ENCODE measurements at regions not wholly inside any gene's neighbourhood (a gene's known extent, or its start where the extent isn't known, plus 50 kb on each side); places are given as distances from the start of the nearest gene placed in this dataset.

DNA sequence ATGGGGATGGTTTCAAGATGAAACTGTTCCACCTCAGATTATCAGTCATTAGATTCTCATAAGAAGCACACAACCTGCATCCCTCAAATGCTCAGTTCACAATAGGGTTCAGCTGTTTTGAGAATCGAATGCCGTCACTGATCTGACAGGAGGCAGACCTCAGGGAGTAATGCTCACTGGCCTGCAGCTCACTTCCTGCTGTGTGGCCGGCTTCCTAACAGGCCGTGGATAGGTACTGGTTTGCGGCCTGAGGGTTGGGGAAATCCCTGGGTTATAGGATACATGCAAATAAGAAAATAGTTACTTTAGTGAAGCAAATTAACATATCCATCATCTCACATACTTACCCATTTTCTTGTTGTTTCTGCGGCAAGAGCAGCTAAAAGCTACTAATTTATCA is 160.4 kb downstream of the MAD2L1 start (continued):
- TF ChIP-seq ZNF26 (tag by site-specific recombination; IDR thresholded peaks at IDR 0.05) (no peak), ZNF174 (tag by site-specific recombination; IDR thresholded peaks at IDR 0.05) (no peak), KLF8 (tag by site-specific recombination; IDR thresholded peaks at IDR 0.05) (no peak)

DNA sequence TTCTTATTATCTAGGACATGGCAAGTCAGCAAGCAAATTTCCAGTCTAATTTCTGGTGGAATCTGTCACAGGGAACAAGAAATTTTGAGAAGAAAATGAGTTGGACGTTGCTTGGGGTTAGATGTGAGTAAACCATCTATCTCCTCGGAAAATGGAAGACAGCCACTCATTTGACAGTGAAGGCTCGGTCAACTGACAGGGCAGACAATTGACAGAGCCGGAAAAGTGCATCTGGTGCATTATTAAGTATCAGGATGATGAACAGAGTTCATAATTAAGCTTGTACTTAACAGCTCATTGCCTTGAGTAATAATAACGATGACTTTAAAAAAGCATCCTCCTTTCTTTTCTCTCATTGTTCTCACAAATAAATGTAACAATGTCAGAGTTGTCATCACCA is 168.4 kb downstream of the MAD2L1 start:
- no peaks in the 10 kb centered on the region for H3K4me1 ChIP-seq (ENCODE audit: control insufficient read depth, insufficient read depth, low read length)
- POLR2A ChIA-PET, result no interaction called here
- no peak overlapping the region for H3K4me3 ChIP-seq (ENCODE audit: low read depth, low read length)
- no peaks in the 10 kb centered on the region for H3K36me3 ChIP-seq (ENCODE audit: control insufficient read depth in 2 of 2, insufficient read depth in 1 of 2, low read length in 2 of 2)
- TF ChIP-seq PRDM1 (tag by site-specific recombination; IDR thresholded peaks at IDR 0.05) (no peak), ZNF248 (tag by site-specific recombination; IDR thresholded peaks at IDR 0.05) (no peak), ZNF791 (tag by site-specific recombination; IDR thresholded peaks at IDR 0.05) (no peak), YY2 (tag by site-specific recombination; IDR thresholded peaks at IDR 0.05) (no peak), ZNF830 (tag by site-specific recombination; IDR thresholded peaks at IDR 0.05; ENCODE audit: low read depth) (no peak), ZFHX2 (tag by site-specific recombination; conservative IDR thresholded peaks at IDR 0.05) (no peak), ZBTB17 (tag by site-specific recombination; IDR thresholded peaks at IDR 0.05) (no peak), ZNF658 (tag by site-specific recombination; IDR thresholded peaks at IDR 0.05) (no peak), ZNF114 (tag by site-specific recombination; IDR thresholded peaks at IDR 0.05) (no peak), ZNF133 (tag by site-specific recombination; IDR thresholded peaks at IDR 0.05) (no peak)
- TF ChIP-seq, protein P1, sequence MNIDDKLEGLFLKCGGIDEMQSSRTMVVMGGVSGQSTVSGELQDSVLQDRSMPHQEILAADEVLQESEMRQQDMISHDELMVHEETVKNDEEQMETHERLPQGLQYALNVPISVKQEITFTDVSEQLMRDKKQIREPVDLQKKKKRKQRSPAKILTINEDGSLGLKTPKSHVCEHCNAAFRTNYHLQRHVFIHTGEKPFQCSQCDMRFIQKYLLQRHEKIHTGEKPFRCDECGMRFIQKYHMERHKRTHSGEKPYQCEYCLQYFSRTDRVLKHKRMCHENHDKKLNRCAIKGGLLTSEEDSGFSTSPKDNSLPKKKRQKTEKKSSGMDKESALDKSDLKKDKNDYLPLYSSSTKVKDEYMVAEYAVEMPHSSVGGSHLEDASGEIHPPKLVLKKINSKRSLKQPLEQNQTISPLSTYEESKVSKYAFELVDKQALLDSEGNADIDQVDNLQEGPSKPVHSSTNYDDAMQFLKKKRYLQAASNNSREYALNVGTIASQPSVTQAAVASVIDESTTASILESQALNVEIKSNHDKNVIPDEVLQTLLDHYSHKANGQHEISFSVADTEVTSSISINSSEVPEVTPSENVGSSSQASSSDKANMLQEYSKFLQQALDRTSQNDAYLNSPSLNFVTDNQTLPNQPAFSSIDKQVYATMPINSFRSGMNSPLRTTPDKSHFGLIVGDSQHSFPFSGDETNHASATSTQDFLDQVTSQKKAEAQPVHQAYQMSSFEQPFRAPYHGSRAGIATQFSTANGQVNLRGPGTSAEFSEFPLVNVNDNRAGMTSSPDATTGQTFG (tag by site-specific recombination; IDR thresholded peaks at IDR 0.05; ENCODE audit: borderline replicate concordance), result no peak
- TF ChIP-seq, protein P2, sequence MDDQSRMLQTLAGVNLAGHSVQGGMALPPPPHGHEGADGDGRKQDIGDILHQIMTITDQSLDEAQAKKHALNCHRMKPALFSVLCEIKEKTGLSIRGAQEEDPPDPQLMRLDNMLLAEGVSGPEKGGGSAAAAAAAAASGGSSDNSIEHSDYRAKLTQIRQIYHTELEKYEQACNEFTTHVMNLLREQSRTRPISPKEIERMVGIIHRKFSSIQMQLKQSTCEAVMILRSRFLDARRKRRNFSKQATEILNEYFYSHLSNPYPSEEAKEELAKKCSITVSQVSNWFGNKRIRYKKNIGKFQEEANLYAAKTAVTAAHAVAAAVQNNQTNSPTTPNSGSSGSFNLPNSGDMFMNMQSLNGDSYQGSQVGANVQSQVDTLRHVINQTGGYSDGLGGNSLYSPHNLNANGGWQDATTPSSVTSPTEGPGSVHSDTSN (CRISPR knock-in tag; IDR thresholded peaks at IDR 0.05), result no peak
- H3K9me3 ChIP-seq (ENCODE audit: control insufficient read depth, insufficient read depth, low read depth, low read length), result no peaks in the 10 kb centered on the region
- CTCF ChIA-PET, result no interaction called here
- no peak overlapping the region for H3K27ac ChIP-seq (ENCODE audit: extremely low read depth, low read depth, low read length)

GRCh38 chr4:119897260-119897659 is 169.4 kb downstream of the MAD2L1 start:
- POLR2A ChIA-PET, result no interaction called here
- CTCF ChIA-PET, result no interaction called here
- TF ChIP-seq ZNF311 (tag by site-specific recombination; IDR thresholded peaks at IDR 0.05; ENCODE audit: borderline replicate concordance) (no peak), ZBTB20 (tag by site-specific recombination; IDR thresholded peaks at IDR 0.05) (no peak), BCL11A (tag by site-specific recombination; IDR thresholded peaks at IDR 0.05; ENCODE audit: low read depth) (no peak), ZNF518A (tag by site-specific recombination; conservative IDR thresholded peaks at IDR 0.05; ENCODE audit: low read depth) (no peak), ZNF202 (tag by site-specific recombination; IDR thresholded peaks at IDR 0.05; ENCODE audit: borderline replicate concordance) (no peak), GLIS2 (tag by site-specific recombination; IDR thresholded peaks at IDR 0.05) (no peak), IKZF3 (tag by site-specific recombination; IDR thresholded peaks at IDR 0.05) (no peak), ZFP3 (tag by site-specific recombination; IDR thresholded peaks at IDR 0.05; ENCODE audit: low read depth) (no peak)
- TF ChIP-seq, protein P3, sequence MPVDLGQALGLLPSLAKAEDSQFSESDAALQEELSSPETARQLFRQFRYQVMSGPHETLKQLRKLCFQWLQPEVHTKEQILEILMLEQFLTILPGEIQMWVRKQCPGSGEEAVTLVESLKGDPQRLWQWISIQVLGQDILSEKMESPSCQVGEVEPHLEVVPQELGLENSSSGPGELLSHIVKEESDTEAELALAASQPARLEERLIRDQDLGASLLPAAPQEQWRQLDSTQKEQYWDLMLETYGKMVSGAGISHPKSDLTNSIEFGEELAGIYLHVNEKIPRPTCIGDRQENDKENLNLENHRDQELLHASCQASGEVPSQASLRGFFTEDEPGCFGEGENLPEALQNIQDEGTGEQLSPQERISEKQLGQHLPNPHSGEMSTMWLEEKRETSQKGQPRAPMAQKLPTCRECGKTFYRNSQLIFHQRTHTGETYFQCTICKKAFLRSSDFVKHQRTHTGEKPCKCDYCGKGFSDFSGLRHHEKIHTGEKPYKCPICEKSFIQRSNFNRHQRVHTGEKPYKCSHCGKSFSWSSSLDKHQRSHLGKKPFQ (tag by site-specific recombination; IDR thresholded peaks at IDR 0.05), result no peak

More at GRCh38 chr4:119897260-119897659, 169.4 kb downstream of the MAD2L1 start:
- Histone ChIP-seq H3K9me3 (ENCODE audit: control insufficient read depth, insufficient read depth, low read depth, low read length) (no peaks in the 10 kb centered on the region), H3K4me3 (ENCODE audit: low read depth, low read length) (no peak overlapping the region), H3K4me1 (ENCODE audit: control insufficient read depth, insufficient read depth, low read length) (no peaks in the 10 kb centered on the region), H3K27ac (ENCODE audit: extremely low read depth, low read depth, low read length) (no peak overlapping the region), H3K36me3 (ENCODE audit: control insufficient read depth in 2 of 2, insufficient read depth in 1 of 2, low read length in 2 of 2) (no peaks in the 10 kb centered on the region)

Data from HEK293 (cell line).